ENCODE measurements at regions not wholly inside any gene's neighbourhood (a gene's known extent, or its start where the extent isn't known, plus 50 kb on each side); places are given as distances from the start of the nearest gene placed in this dataset.

- no peaks in the 10 kb centered on the region for H3K4me1 ChIP-seq (ENCODE audit: insufficient read depth, low read length, poor library complexity, severe bottlenecking)
- no peak for TF ChIP-seq EZH2phosphoT487 (IDR thresholded peaks at IDR 0.05; ENCODE audit: borderline replicate concordance)
- no peak for TF ChIP-seq CTCF (conservative IDR thresholded peaks at IDR 0.05; ENCODE audit: low read length)
- H3K36me3 ChIP-seq (ENCODE audit: insufficient read depth, low read length) = no peaks in the 10 kb centered on the region
- H3K4me3 ChIP-seq (ENCODE audit: low read length, poor library complexity, severe bottlenecking) = no peak overlapping the region
- no peaks in the 10 kb centered on the region for H3K9me2 ChIP-seq (replicated peaks; ENCODE audit: low read depth, low read length)
- H2AFZ ChIP-seq (ENCODE audit: low read length) = no peak overlapping the region
- H3K79me2 ChIP-seq (ENCODE audit: insufficient read depth, low read length) = no peaks in the 10 kb centered on the region
- no peak overlapping the region for H3K4me2 ChIP-seq (ENCODE audit: low read depth, low read length, poor library complexity, severe bottlenecking)
- H3K9ac ChIP-seq (ENCODE audit: low read depth, low read length, poor library complexity, severe bottlenecking) = no peak overlapping the region
- no peaks in the 10 kb centered on the region for H3K9me3 ChIP-seq (ENCODE audit: insufficient read depth, low read depth, low read length)
- no peaks in the 10 kb centered on the region for H3F3A ChIP-seq (ENCODE audit: low read depth)
- H3K27me3 ChIP-seq (ENCODE audit: insufficient read depth, low read length, poor library complexity, severe bottlenecking) = no peaks in the 10 kb centered on the region
- no peaks in the 10 kb centered on the region for H4K20me1 ChIP-seq (ENCODE audit: insufficient read depth, low read length, poor library complexity, severe bottlenecking)
Measured at GRCh38 chr2:219887870-219888269, 260.4 kb downstream of the SLC4A3 start.

GRCh38 chr2:219893541-219893940, 266.1 kb downstream of the SLC4A3 start:
- Histone ChIP-seq H4K20me1 (ENCODE audit: insufficient read depth, low read length, poor library complexity, severe bottlenecking) (no peaks in the 10 kb centered on the region), H2AFZ (ENCODE audit: low read length) (no peak overlapping the region), H3F3A (ENCODE audit: low read depth) (no peaks in the 10 kb centered on the region), H3K36me3 (ENCODE audit: insufficient read depth, low read length) (no peaks in the 10 kb centered on the region), H3K9me2 (replicated peaks; ENCODE audit: low read depth, low read length) (no peaks in the 10 kb centered on the region), H3K27me3 (ENCODE audit: insufficient read depth, low read length, poor library complexity, severe bottlenecking) (no peaks in the 10 kb centered on the region), H3K9me3 (ENCODE audit: insufficient read depth, low read depth, low read length) (no peaks in the 10 kb centered on the region; the same call in 1 of the 2 replicates), H3K4me3 (ENCODE audit: low read length, poor library complexity, severe bottlenecking) (no peak overlapping the region), H3K4me2 (ENCODE audit: low read depth, low read length, poor library complexity, severe bottlenecking) (no peak overlapping the region), H3K4me1 (ENCODE audit: insufficient read depth, low read length, poor library complexity, severe bottlenecking) (no peaks in the 10 kb centered on the region), H3K9ac (ENCODE audit: low read depth, low read length, poor library complexity, severe bottlenecking) (no peak overlapping the region), H3K79me2 (ENCODE audit: insufficient read depth, low read length) (no peaks in the 10 kb centered on the region)
- no peak for TF ChIP-seq CTCF (conservative IDR thresholded peaks at IDR 0.05; ENCODE audit: low read length)
- no peak for TF ChIP-seq EZH2phosphoT487 (IDR thresholded peaks at IDR 0.05; ENCODE audit: borderline replicate concordance)

- Histone ChIP-seq H3F3A (ENCODE audit: low read depth) (no peaks in the 10 kb centered on the region), H3K79me2 (ENCODE audit: insufficient read depth, low read length) (no peaks in the 10 kb centered on the region), H4K20me1 (ENCODE audit: insufficient read depth, low read length, poor library complexity, severe bottlenecking) (no peaks in the 10 kb centered on the region), H3K4me1 (ENCODE audit: insufficient read depth, low read length, poor library complexity, severe bottlenecking) (no peaks in the 10 kb centered on the region), H2AFZ (ENCODE audit: low read length) (no peak overlapping the region), H3K9me3 (ENCODE audit: insufficient read depth, low read depth, low read length) (no peaks in the 10 kb centered on the region; the same call in 1 of the 2 replicates), H3K36me3 (ENCODE audit: insufficient read depth, low read length) (no peaks in the 10 kb centered on the region), H3K4me3 (ENCODE audit: low read length, poor library complexity, severe bottlenecking) (no peak overlapping the region), H3K27me3 (ENCODE audit: insufficient read depth, low read length, poor library complexity, severe bottlenecking) (no peaks in the 10 kb centered on the region), H3K9ac (ENCODE audit: low read depth, low read length, poor library complexity, severe bottlenecking) (no peak overlapping the region), H3K9me2 (replicated peaks; ENCODE audit: low read depth, low read length) (no peaks in the 10 kb centered on the region), H3K4me2 (ENCODE audit: low read depth, low read length, poor library complexity, severe bottlenecking) (no peak overlapping the region)
- TF ChIP-seq CTCF (conservative IDR thresholded peaks at IDR 0.05; ENCODE audit: low read length) = no peak
Measured at GRCh38 chr2:219897456-219897855, 270.0 kb downstream of the SLC4A3 start.

Data from Loucy (cell line).